Breast epithelium (tissue), 3 donors: ENCODE measurements at regions not wholly inside any gene's neighbourhood (a gene's known extent, or its start where the extent isn't known, plus 50 kb on each side); places are given as distances from the start of the nearest gene placed in this dataset.

Experiments
- POLR2A ChIP-seq: fragments of 450-650 bp; IDR thresholded peaks from one replicate; pipeline ENCODE4 v1.6.1; 2016; ENCODE audit warnings: antibody characterized with exemption, mild to moderate bottlenecking, moderate library complexity
- TF ChIP-seq, protein P1 (sequence below), 3 donors: fragments of 450-650 bp; IDR thresholded peaks; one replicate each; pipeline ENCODE4 v1.5.1; 2016 to 2017; ENCODE audit warnings: antibody characterized with exemption in 3 of 3, mild to moderate bottlenecking in 3 of 3, moderate library complexity in 3 of 3

DNA sequence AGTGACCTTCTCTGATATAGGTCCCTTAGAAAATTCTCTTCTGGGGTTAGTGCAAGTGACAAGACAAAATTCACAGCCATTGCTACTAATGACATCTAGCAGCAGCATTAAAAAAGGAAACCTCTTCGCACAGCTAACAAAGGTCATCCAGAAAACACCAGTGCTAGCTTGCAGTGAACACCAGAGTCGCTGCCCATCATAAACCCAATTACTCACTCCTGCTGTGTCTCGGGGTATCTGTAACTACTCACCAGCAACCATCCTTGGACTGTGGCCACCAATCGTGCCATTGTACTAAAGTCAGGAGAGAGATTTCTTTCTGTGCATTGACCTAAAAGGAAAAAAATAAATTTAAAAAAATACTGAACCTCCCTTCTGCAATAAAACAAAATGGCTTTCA, 1494.7 kb upstream of the CDH8 start:
- TF ChIP-seq, protein P1, sequence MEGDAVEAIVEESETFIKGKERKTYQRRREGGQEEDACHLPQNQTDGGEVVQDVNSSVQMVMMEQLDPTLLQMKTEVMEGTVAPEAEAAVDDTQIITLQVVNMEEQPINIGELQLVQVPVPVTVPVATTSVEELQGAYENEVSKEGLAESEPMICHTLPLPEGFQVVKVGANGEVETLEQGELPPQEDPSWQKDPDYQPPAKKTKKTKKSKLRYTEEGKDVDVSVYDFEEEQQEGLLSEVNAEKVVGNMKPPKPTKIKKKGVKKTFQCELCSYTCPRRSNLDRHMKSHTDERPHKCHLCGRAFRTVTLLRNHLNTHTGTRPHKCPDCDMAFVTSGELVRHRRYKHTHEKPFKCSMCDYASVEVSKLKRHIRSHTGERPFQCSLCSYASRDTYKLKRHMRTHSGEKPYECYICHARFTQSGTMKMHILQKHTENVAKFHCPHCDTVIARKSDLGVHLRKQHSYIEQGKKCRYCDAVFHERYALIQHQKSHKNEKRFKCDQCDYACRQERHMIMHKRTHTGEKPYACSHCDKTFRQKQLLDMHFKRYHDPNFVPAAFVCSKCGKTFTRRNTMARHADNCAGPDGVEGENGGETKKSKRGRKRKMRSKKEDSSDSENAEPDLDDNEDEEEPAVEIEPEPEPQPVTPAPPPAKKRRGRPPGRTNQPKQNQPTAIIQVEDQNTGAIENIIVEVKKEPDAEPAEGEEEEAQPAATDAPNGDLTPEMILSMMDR (IDR thresholded peaks at IDR 0.05) = no peak
- no peak for TF ChIP-seq POLR2A
